ENCODE measurements at regions not wholly inside any gene's neighbourhood (a gene's known extent, or its start where the extent isn't known, plus 50 kb on each side); places are given as distances from the start of the nearest gene placed in this dataset.

- no peak overlapping the region for H3K4me3 ChIP-seq (ENCODE audit: low read length)
- no peaks in the 10 kb centered on the region for H3K27me3 ChIP-seq (replicated peaks; ENCODE audit: insufficient read depth, low read length)
- no peak overlapping the region for H3K4me2 ChIP-seq (ENCODE audit: low read depth, low read length)
- no peaks in the 10 kb centered on the region for H3K4me1 ChIP-seq (ENCODE audit: low read length)
- no peaks in the 10 kb centered on the region for H3K79me2 ChIP-seq (ENCODE audit: low read length)
- H3F3A ChIP-seq (ENCODE audit: insufficient read depth, low read length) = no peaks in the 10 kb centered on the region
- H2AFZ ChIP-seq (ENCODE audit: low read length) = no peak overlapping the region
- no peaks in the 10 kb centered on the region for H4K20me1 ChIP-seq (ENCODE audit: insufficient read depth, low read length)
- TF ChIP-seq EZH2phosphoT487 (IDR thresholded peaks at IDR 0.05; ENCODE audit: low read length) = no peak
- H3K36me3 ChIP-seq (replicated peaks; ENCODE audit: insufficient read depth, low read length) = no peaks in the 10 kb centered on the region
- DNase-seq = no peak
- no peak overlapping the region for H3K27ac ChIP-seq (ENCODE audit: low read length)
- H3K9me2 ChIP-seq (replicated peaks; ENCODE audit: insufficient read depth, low read length) = no peaks in the 10 kb centered on the region
- H3K9me3 ChIP-seq (replicated peaks; ENCODE audit: insufficient read depth, low read length) = no peaks in the 10 kb centered on the region
- H3K9ac ChIP-seq (ENCODE audit: low read length) = no peak overlapping the region
These were observed 137.3 kb upstream of the CWC22 start for GRCh38 chr2:180144338-180144813.

- Histone ChIP-seq H3K79me2 (ENCODE audit: low read length) (no peaks in the 10 kb centered on the region), H3K4me3 (ENCODE audit: low read length) (no peak overlapping the region), H3K4me2 (ENCODE audit: low read depth, low read length) (no peak overlapping the region), H4K20me1 (ENCODE audit: insufficient read depth, low read length) (no peaks in the 10 kb centered on the region), H3K36me3 (replicated peaks; ENCODE audit: insufficient read depth, low read length) (no peaks in the 10 kb centered on the region), H3K9me3 (replicated peaks; ENCODE audit: insufficient read depth, low read length) (no peaks in the 10 kb centered on the region), H3K9ac (ENCODE audit: low read length) (no peak overlapping the region), H3K27me3 (replicated peaks; ENCODE audit: insufficient read depth, low read length) (no peaks in the 10 kb centered on the region), H2AFZ (ENCODE audit: low read length) (no peak overlapping the region), H3K27ac (ENCODE audit: low read length) (no peak overlapping the region), H3K9me2 (replicated peaks; ENCODE audit: insufficient read depth, low read length) (no peaks in the 10 kb centered on the region), H3K4me1 (ENCODE audit: low read length) (no peaks in the 10 kb centered on the region), H3F3A (ENCODE audit: insufficient read depth, low read length) (no peaks in the 10 kb centered on the region)
- no peak for TF ChIP-seq EZH2 (optimal IDR thresholded peaks at IDR 0.05; ENCODE audit: low read depth, low read length)
- TF ChIP-seq CTCF (IDR thresholded peaks at IDR 0.05; ENCODE audit: low read length) = no peak
- TF ChIP-seq EZH2phosphoT487 (IDR thresholded peaks at IDR 0.05; ENCODE audit: low read length) = no peak
- DNase-seq = no peak
These were observed 136.7 kb upstream of the CWC22 start for GRCh38 chr2:180143633-180144337.

DNA sequence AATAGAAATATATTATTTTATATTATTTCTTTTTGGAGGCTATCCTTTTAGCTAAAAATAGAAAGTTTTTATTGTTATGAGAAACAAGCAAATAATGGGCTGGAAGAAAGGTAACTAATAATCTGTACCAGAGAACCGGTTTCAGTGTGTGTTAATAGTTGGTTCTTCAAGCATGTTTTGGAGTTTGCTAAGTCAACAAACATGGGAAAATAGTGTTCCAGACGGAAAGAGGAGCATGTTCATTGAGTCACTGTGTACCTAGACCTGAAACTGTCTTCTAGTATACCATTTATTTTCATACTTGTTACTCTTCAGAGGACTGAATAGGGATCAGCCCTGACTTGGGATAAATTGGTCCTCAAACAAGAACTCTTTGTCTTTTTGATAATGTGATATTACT is 134.5 kb upstream of the CWC22 start:
- no peaks in the 10 kb centered on the region for H3K4me1 ChIP-seq (ENCODE audit: low read length)
- H3K4me3 ChIP-seq (ENCODE audit: low read length) = no peak overlapping the region
- no peaks in the 10 kb centered on the region for H3K9me3 ChIP-seq (replicated peaks; ENCODE audit: insufficient read depth, low read length)
- TF ChIP-seq EZH2 (optimal IDR thresholded peaks at IDR 0.05; ENCODE audit: low read depth, low read length) (no peak), EZH2phosphoT487 (IDR thresholded peaks at IDR 0.05; ENCODE audit: low read length) (no peak), CTCF (IDR thresholded peaks at IDR 0.05; ENCODE audit: low read length) (no peak)
- no peaks in the 10 kb centered on the region for H3K27me3 ChIP-seq (replicated peaks; ENCODE audit: insufficient read depth, low read length)
- H3K4me2 ChIP-seq (ENCODE audit: low read depth, low read length) = no peak overlapping the region
- H3K79me2 ChIP-seq (ENCODE audit: low read length) = no peaks in the 10 kb centered on the region
- H3K36me3 ChIP-seq (replicated peaks; ENCODE audit: insufficient read depth, low read length) = no peaks in the 10 kb centered on the region
- no peak overlapping the region for H3K27ac ChIP-seq (ENCODE audit: low read length)
- H3K9ac ChIP-seq (ENCODE audit: low read length) = no peak overlapping the region
- DNase-seq = no peak
- H3F3A ChIP-seq (ENCODE audit: insufficient read depth, low read length) = no peaks in the 10 kb centered on the region
- no peak overlapping the region for H2AFZ ChIP-seq (ENCODE audit: low read length)
- no peaks in the 10 kb centered on the region for H4K20me1 ChIP-seq (ENCODE audit: insufficient read depth, low read length)
- H3K9me2 ChIP-seq (replicated peaks; ENCODE audit: insufficient read depth, low read length) = no peaks in the 10 kb centered on the region

DNA sequence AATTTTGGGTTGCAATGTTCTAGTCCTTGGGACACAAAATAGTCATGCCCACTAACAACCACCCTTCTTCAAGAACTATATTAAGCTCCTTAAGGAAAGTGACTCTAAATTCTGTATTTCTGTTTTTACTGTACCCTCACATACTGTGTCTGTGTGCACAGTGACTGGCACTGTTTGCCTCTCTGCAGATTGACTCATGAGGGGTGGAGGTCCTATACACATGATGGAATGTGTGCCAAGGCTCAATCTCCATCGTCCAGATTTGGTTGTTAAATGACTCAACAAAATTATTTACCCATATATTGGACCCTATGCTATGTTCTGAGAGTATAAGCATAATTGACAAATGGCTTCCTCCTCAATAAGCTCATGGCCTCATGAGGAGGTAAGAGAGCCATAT is 126.6 kb upstream of the CWC22 start:
- Histone ChIP-seq H3K36me3 (replicated peaks; ENCODE audit: insufficient read depth, low read length) (no peaks in the 10 kb centered on the region), H3K9me3 (replicated peaks; ENCODE audit: insufficient read depth, low read length) (no peaks in the 10 kb centered on the region), H3K9me2 (replicated peaks; ENCODE audit: insufficient read depth, low read length) (no peaks in the 10 kb centered on the region), H3K79me2 (ENCODE audit: low read length) (no peaks in the 10 kb centered on the region), H4K20me1 (ENCODE audit: insufficient read depth, low read length) (no peaks in the 10 kb centered on the region), H3K27ac (ENCODE audit: low read length) (no peak overlapping the region), H3K9ac (ENCODE audit: low read length) (no peak overlapping the region), H2AFZ (ENCODE audit: low read length) (no peak overlapping the region), H3K4me2 (ENCODE audit: low read depth, low read length) (no peak overlapping the region), H3K27me3 (replicated peaks; ENCODE audit: insufficient read depth, low read length) (no peaks in the 10 kb centered on the region), H3K4me1 (ENCODE audit: low read length) (no peaks in the 10 kb centered on the region), H3F3A (ENCODE audit: insufficient read depth, low read length) (no peaks in the 10 kb centered on the region), H3K4me3 (ENCODE audit: low read length) (no peak overlapping the region)
- TF ChIP-seq CTCF (IDR thresholded peaks at IDR 0.05; ENCODE audit: low read length) = no peak
- no peak for DNase-seq
